Transverse colon (tissue), 4 donors: ENCODE measurements at regions not wholly inside any gene's neighbourhood (a gene's known extent, or its start where the extent isn't known, plus 50 kb on each side); places are given as distances from the start of the nearest gene placed in this dataset.

Source experiments
- CTCF ChIP-seq, 5 experiments: fragments of 200-600 bp in 3 of 5; fragments of 450-650 bp in 2 of 5; sonication (generic) in 3 of 5; IDR thresholded peaks; 1 replicate in 2 of 5; 2 replicates in 3 of 5; pipeline ENCODE4 v1.5.1; 2016 to 2017; ENCODE audit warnings: antibody characterized with exemption in 5 of 5, inconsistent platforms in 3 of 5, mild to moderate bottlenecking in 2 of 5, moderate library complexity in 1 of 5
- EP300 ChIP-seq: sonication (generic); formaldehyde crosslinking; IDR thresholded peaks from one replicate; pipeline ENCODE4 v1.6.1; 2017; ENCODE audit warnings: antibody characterized with exemption, low read depth
- POLR2A ChIP-seq: fragments of 450-650 bp; IDR thresholded peaks from one replicate; pipeline ENCODE4 v1.6.1; 2016; ENCODE audit warnings: antibody characterized with exemption, mild to moderate bottlenecking, moderate library complexity
- POLR2AphosphoS5 ChIP-seq, 3 donors: sonication (generic); formaldehyde crosslinking; IDR thresholded peaks; one replicate each; pipeline ENCODE4 v1.6.1; 2016; ENCODE audit warnings: antibody characterized with exemption in 3 of 3

- TF ChIP-seq CTCF (IDR thresholded peaks at IDR 0.05) (no peak), EP300 (no peak), POLR2AphosphoS5 (IDR thresholded peaks at IDR 0.05) (no peak), POLR2A (no peak)
Measured at GRCh38 chr12:124205405-124205804, 89.5 kb upstream of the RFLNA start.
